Calu3 (cell line): ENCODE measurements at regions not wholly inside any gene's neighbourhood (a gene's known extent, or its start where the extent isn't known, plus 50 kb on each side); places are given as distances from the start of the nearest gene placed in this dataset.

ENCODE experiments used
- BruUV-seq: library from RNA; stranded (reverse); fragments of 400-500 nt; replicated peaks from 2 replicates; lab custom pipeline; 2021; lab: Mats Ljungman, UMichigan
- CTCF ChIA-PET: fragments of 300-600 bp; sonication (Branson Sonifier 250); formaldehyde crosslinking; loops from one replicate; lab custom pipeline; 2022; ENCODE audit warnings: antibody characterized with exemption; lab: Charles Lee
- DNase-seq: peaks from one replicate; pipeline ENCODE4 v3.0.0; 2022
- H3K27ac Mint-ChIP-seq: one replicate; pipeline ENCODE4 v1.8.0; 2022; ENCODE audit warnings: mixed read lengths; ENCODE audit not compliant: unreplicated experiment
- H3K27me3 Mint-ChIP-seq: one replicate; pipeline ENCODE4 v1.8.0; 2022; ENCODE audit warnings: mixed read lengths; ENCODE audit not compliant: unreplicated experiment
- H3K36me3 Mint-ChIP-seq: one replicate; pipeline ENCODE4 v1.8.0; 2022; ENCODE audit warnings: mild to moderate bottlenecking, moderate library complexity, mixed read lengths; ENCODE audit not compliant: insufficient read depth, unreplicated experiment
- H3K4me1 Mint-ChIP-seq: one replicate; pipeline ENCODE4 v1.8.0; 2022; ENCODE audit warnings: mild to moderate bottlenecking, low read depth, mixed read lengths; ENCODE audit not compliant: unreplicated experiment
- H3K4me3 Mint-ChIP-seq: one replicate; pipeline ENCODE4 v1.8.0; 2022; ENCODE audit warnings: mild to moderate bottlenecking, low read depth, moderate library complexity, mixed read lengths; ENCODE audit not compliant: unreplicated experiment
- H3K9me3 Mint-ChIP-seq: one replicate; pipeline ENCODE4 v1.8.0; 2022; ENCODE audit warnings: low read depth, mixed read lengths; ENCODE audit not compliant: unreplicated experiment
- CTCF ChIP-seq: fragments of 200-600 bp; IDR thresholded peaks from one replicate; pipeline ENCODE4 v1.8.0; 2022; ENCODE audit warnings: antibody characterized with exemption; ENCODE audit not compliant: unreplicated experiment
- intact Hi-C: fragments of 100-400 bp; cut with micrococcal nuclease; formaldehyde crosslinking; loops from one replicate; pipeline ENCODE4 v1.10.0; 2022; ENCODE audit not compliant: unreplicated experiment

GRCh38 chr4:29319663-29320340 lies 1400.4 kb upstream of the PCDH7 start:
- peaks cover 7% of the 10 kb centered on the region for H3K9me3 Mint-ChIP-seq
- no peaks in the 10 kb centered on the region for H3K36me3 Mint-ChIP-seq
- DNase-seq, result no peak
- CTCF ChIA-PET, result no interaction called here
- H3K4me1 Mint-ChIP-seq, result no peaks in the 10 kb centered on the region
- no peak overlapping the region for H3K4me3 Mint-ChIP-seq
- intact Hi-C loops, result no loop called here
- no peaks in the 10 kb centered on the region for H3K27me3 Mint-ChIP-seq
- no TSS peak for BruUV-seq
- no peak for TF ChIP-seq CTCF
- no peak overlapping the region for H3K27ac Mint-ChIP-seq

GRCh38 chr4:29320947-29321620 lies 1399.1 kb upstream of the PCDH7 start:
- no peaks in the 10 kb centered on the region for H3K4me1 Mint-ChIP-seq
- H3K27ac Mint-ChIP-seq, result no peak overlapping the region

GRCh38 chr4:29326004-29326403 lies 1394.2 kb upstream of the PCDH7 start:
- Mint-ChIP-seq H3K27me3 (no peaks in the 10 kb centered on the region), H3K9me3 (peaks cover 6% of the 10 kb centered on the region), H3K4me3 (no peak overlapping the region), H3K36me3 (no peaks in the 10 kb centered on the region), H3K4me1 (no peaks in the 10 kb centered on the region), H3K27ac (no peak overlapping the region)
- no TSS peak for BruUV-seq
- CTCF ChIA-PET, result no interaction called here
- no peak for TF ChIP-seq CTCF
- DNase-seq, result no peak
- intact Hi-C loops, result no loop called here

More at GRCh38 chr4:29320947-29321620, 1399.1 kb upstream of the PCDH7 start:
- Mint-ChIP-seq H3K9me3 (peaks cover 7% of the 10 kb centered on the region), H3K36me3 (no peaks in the 10 kb centered on the region), H3K27me3 (no peaks in the 10 kb centered on the region), H3K4me3 (no peak overlapping the region)
- no peak for TF ChIP-seq CTCF
- BruUV-seq, result no TSS peak
- CTCF ChIA-PET, result no interaction called here
- DNase-seq, result no peak
- intact Hi-C loops, result no loop called here

- peaks cover 2% of the 10 kb centered on the region for H3K9me3 Mint-ChIP-seq
- BruUV-seq, result no TSS peak
- intact Hi-C loops, result no loop called here
- no peaks in the 10 kb centered on the region for H3K36me3 Mint-ChIP-seq
- CTCF ChIA-PET, result no interaction called here
- no peak for DNase-seq
- no peak overlapping the region for H3K27ac Mint-ChIP-seq
- no peaks in the 10 kb centered on the region for H3K4me1 Mint-ChIP-seq
- no peaks in the 10 kb centered on the region for H3K27me3 Mint-ChIP-seq
- H3K4me3 Mint-ChIP-seq, result no peak overlapping the region
- no peak for TF ChIP-seq CTCF
Measured at GRCh38 chr4:29326816-29327215, 1393.4 kb upstream of the PCDH7 start.
